ENCODE measurements at regions not wholly inside any gene's neighbourhood (a gene's known extent, or its start where the extent isn't known, plus 50 kb on each side); places are given as distances from the start of the nearest gene placed in this dataset.

- H3K27ac ChIP-seq (ENCODE audit: low read depth in 2 of 2, low read length in 1 of 2): peak overlapping the region; percentile 34 to 100; a peak in 3 of 4 replicates
- ChIA-PET POLR2A (no interaction called here), CTCF (no interaction called here)
- H3K4me3 ChIP-seq (ENCODE audit: low read depth in 2 of 2, low read length in 1 of 2): no peak overlapping the region
- no peak overlapping the region for H2AFZ ChIP-seq (ENCODE audit: low read depth)
- H3K9me2 ChIP-seq: no peaks in the 10 kb centered on the region
- H3K79me2 ChIP-seq (ENCODE audit: insufficient read depth): peaks cover 72% of the 10 kb centered on the region
- H4K20me1 ChIP-seq (ENCODE audit: insufficient read depth): no peaks in the 10 kb centered on the region
- 27% methylated on average over 3 of the region's 3 CpGs for WGBS (ENCODE audit: low lambda C conversion rate)
- DNase-seq: no peak
- no peaks in the 10 kb centered on the region for H3K27me3 ChIP-seq (ENCODE audit: insufficient read depth)
- peak overlapping the region; percentile 97 for H3K9ac ChIP-seq
- H3K36me3 ChIP-seq (replicated peaks in 1 of 2; ENCODE audit: control insufficient read depth in 1 of 2, insufficient read depth in 2 of 2, low read length in 1 of 2): peaks cover 0 to 4% of the 10 kb centered on the region in 2 experiments
- no peaks in the 10 kb centered on the region for H3K9me3 ChIP-seq
- peaks cover 61% of the 10 kb centered on the region for H3F3A ChIP-seq (replicated peaks; ENCODE audit: insufficient read depth)
- peak overlapping the region; percentile 76 for H3K4me2 ChIP-seq
- H3K4me1 ChIP-seq (ENCODE audit: control insufficient read depth in 1 of 2, insufficient read depth in 2 of 2, low read depth in 1 of 2, low read length in 1 of 2): peaks cover 0 to 25% of the 10 kb centered on the region in 2 experiments; a peak in 1 of 4 replicates
- TF ChIP-seq SMC3 (IDR thresholded peaks at IDR 0.05; ENCODE audit: low read depth, low read length) (no peak), MXI1 (IDR thresholded peaks at IDR 0.05; ENCODE audit: low read depth, low read length) (no peak), USF1 (IDR thresholded peaks at IDR 0.05; ENCODE audit: borderline replicate concordance, low read depth) (no peak), CHD2 (IDR thresholded peaks at IDR 0.05; ENCODE audit: low read length, partially characterized antibody) (no peak), CTCF (IDR thresholded peaks at IDR 0.05) (no peak), EZH2phosphoT487 (IDR thresholded peaks at IDR 0.05; ENCODE audit: borderline replicate concordance, low read depth) (no peak), GABPA (IDR thresholded peaks at IDR 0.05; ENCODE audit: low read depth) (no peak), GATA2 (CRISPR knock-in tag; IDR thresholded peaks at IDR 0.05) (no peak), FOXJ3 (CRISPR knock-in tag; IDR thresholded peaks at IDR 0.05) (no peak), POLR2AphosphoS5 (IDR thresholded peaks at IDR 0.05; ENCODE audit: low read depth, low read length) (peak; percentile 77; the same call in 1 of the 2 replicates), PBX3 (IDR thresholded peaks at IDR 0.05) (peak; percentile 60), RAD21 (IDR thresholded peaks at IDR 0.05; ENCODE audit: low read length) (no peak), NFIC (IDR thresholded peaks at IDR 0.05; ENCODE audit: borderline replicate concordance) (peak; percentile 4; the same call in 1 of the 2 replicates), REST (IDR thresholded peaks at IDR 0.05; ENCODE audit: low read depth, low read length) (no peak), FOXM1 (IDR thresholded peaks at IDR 0.05; ENCODE audit: low read depth) (no peak), MAX (IDR thresholded peaks at IDR 0.05; ENCODE audit: low read depth) (peak; percentile 30), ZBTB33 (IDR thresholded peaks at IDR 0.05; ENCODE audit: borderline replicate concordance, low read depth) (no peak; the same call in none of the 2 replicates), TCF12 (IDR thresholded peaks at IDR 0.05) (no peak), TEAD4 (IDR thresholded peaks at IDR 0.05; ENCODE audit: borderline replicate concordance, insufficient read depth) (no peak), MEF2A (IDR thresholded peaks at IDR 0.05; ENCODE audit: borderline replicate concordance, low read depth) (no peak), EP300 (IDR thresholded peaks at IDR 0.05; ENCODE audit: borderline replicate concordance in 1 of 2, low read depth in 1 of 2, low read length in 1 of 2) (peak in 1 of 2 experiments; percentile 17; a peak in 1 of 4 replicates), RFX5 (IDR thresholded peaks at IDR 0.05; ENCODE audit: low read length) (no peak), NRF1 (IDR thresholded peaks at IDR 0.05; ENCODE audit: low read depth, low read length) (no peak), TAF1 (IDR thresholded peaks at IDR 0.05; ENCODE audit: borderline replicate concordance, low read depth, low read length) (0 out of 2 replicates have a peak, but pooled peaks have one; percentile 29)
Observed at GRCh38 chr12:65643595-65644386, 180.5 kb upstream of the HMGA2 start.

All from SK-N-SH (cell line).